Skeletal muscle cell (primary cell): ENCODE measurements at regions not wholly inside any gene's neighbourhood (a gene's known extent, or its start where the extent isn't known, plus 50 kb on each side); places are given as distances from the start of the nearest gene placed in this dataset.

ENCODE experiments used
- DNase-seq: peaks from one replicate; pipeline ENCODE4 v3.0.0-alpha.2; 2010; ENCODE audit warnings: low read depth
- H3K4me3 ChIP-seq: 2 replicates; pipeline ENCODE4 v1.5.1; 2011; ENCODE audit warnings: low read depth, mild to moderate bottlenecking, control low read depth, low read length, moderate library complexity

DNA sequence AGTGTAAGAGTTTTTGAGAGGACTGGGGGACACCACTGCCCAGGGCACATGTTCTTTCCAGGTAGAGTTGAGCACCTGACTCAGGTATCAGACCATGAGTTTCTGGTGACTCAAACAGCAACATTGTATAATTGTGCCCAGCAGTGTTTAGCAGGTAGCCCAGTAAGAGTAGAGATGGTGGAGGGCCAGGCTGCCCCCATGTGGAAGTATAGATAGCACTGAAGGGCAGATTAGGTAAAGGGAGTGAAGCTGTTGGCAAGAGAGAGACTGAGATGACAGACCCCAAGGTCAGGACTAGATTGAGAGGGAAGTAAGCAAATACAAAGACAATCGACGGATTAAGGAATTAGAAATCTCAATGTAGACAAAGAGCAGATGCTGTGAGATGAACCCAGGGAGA, 74.6 kb downstream of the TRIM42 start:
- no peak overlapping the region for H3K4me3 ChIP-seq
- no peak for DNase-seq

DNA sequence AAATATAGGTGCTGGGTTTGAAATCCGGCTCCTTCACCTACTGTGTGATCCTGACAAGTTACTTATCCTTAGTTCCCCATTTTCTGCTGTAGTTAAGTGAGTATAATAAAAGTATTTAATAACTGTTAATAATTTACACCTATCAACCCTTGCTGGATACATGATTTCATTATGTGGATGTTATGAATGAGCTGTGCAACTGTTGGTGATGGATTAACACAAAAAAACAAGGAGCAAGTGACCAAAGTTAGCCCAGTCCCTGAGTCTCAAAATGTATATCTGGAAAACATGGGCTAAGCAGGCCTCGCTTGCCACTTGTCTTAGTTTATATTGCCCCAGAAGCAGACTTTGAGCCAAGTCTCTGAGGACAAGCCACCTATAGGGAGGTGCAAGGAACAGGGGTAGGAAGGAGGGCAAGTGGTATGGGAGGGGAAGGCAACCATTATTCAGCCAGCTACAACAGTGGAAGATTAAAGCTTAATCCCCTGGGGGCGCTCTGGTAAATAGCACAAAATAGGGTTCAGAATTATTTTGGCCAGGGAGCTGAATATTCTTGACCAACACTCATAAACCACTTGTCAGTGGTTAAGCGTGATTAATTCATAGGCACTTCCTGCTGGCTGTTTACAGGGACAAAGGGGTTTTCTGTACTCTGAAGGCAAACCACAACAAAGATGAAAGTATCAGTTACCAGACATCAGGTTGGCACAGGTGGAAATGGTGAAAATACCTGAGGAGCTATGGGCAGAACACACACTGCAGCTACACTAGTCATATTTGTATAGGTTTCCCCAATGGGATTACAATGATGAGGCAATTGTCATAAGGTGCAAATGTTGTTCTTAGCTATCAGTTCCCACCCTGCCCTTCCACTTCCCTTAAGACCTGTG, 76.2 kb downstream of the TRIM42 start:
- DNase-seq: no peak

DNA sequence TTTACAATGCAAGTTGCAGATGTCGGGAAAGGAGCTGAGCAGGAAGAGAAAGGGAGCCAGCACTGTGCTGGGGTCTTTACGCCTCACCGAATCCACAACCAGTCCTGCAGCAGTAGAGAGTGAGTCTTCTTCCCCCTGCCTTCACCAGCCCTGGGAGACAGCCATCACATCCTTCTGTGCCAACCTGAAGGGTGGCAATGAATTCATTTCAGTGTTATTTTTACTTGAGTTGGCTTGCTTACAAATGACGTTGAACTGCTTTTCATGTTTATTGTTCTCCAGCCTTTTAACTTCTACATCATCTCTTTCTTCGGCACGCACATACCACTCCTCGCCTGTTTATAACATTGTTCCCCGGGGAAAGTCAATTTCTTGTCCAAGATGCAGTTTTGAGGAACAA, 77.1 kb downstream of the TRIM42 start:
- no peak overlapping the region for H3K4me3 ChIP-seq

More for the DNA sequence above, 76.2 kb downstream of the TRIM42 start:
- H3K4me3 ChIP-seq: no peak overlapping the region

DNA sequence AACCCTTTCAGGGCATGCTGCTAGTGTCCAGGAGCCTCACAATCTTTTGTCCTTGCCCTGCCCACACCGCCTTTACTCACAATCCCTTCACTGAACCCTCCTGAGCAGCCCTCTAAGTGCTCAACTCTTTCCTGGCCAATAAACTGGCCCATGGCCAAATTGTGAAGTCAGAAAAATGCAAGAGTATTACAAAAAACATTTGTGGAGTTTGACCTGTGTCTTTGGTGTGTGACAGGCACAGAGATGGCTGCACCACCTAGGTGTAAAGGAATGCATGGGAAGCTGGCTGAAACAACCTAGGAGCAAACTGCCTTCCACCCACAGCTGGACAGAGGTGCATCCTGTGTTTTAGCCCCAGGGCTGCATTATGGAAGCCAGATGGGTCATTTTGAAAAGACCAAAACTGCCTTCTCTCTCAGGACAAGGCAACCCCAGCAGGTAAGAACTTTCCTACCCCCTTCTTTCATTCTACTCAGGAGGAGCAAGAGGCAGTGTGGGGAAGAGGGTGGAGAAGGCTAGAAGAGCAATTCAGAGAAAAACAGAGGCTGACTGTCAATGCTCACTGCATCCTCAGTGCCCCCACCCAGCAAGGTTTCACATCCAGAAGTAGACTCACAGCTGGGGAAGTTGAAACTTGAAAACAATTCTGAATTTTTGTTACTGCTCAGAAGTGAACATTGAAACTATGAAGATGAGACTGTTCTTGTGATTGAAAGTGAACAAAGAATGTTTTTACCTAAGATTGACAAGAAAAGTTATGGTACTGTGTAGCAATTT, 78.6 kb downstream of the TRIM42 start:
- H3K4me3 ChIP-seq: no peak overlapping the region

More for the DNA sequence above, 77.1 kb downstream of the TRIM42 start:
- DNase-seq: no peak

DNA sequence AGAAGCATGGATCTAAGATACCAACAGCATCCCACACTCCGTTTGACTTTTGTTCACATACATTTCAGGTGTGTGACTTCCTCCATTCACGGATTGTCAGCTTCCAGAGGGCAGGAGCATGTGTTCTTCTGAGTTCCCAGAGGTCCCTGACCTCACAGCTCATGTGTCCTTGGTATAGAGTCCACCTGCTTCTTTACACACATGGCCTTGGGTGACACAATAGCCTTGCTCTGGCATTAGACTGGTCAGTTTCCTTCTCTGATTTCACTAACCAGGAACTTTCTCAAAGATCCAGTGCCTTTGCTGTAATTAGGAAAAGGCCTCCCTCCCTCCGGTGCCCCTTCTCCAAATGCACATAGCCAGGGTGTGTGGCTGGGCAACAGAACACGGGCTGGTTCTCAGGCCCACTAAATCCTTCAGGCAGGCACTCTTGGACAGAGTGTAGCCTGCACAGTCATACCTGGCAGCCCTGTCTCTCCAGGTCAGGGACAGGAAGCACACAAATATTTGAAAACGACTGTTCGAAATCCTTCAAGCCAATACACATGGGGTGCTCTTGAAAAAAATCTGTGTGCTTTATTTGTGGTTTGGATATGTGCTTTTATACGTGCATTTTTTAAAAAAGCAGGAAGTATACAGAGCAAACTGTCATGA, 81.1 kb downstream of the TRIM42 start:
- H3K4me3 ChIP-seq: no peak overlapping the region
- DNase-seq: no peak

More for the DNA sequence above, 78.6 kb downstream of the TRIM42 start:
- DNase-seq: no peak

DNA sequence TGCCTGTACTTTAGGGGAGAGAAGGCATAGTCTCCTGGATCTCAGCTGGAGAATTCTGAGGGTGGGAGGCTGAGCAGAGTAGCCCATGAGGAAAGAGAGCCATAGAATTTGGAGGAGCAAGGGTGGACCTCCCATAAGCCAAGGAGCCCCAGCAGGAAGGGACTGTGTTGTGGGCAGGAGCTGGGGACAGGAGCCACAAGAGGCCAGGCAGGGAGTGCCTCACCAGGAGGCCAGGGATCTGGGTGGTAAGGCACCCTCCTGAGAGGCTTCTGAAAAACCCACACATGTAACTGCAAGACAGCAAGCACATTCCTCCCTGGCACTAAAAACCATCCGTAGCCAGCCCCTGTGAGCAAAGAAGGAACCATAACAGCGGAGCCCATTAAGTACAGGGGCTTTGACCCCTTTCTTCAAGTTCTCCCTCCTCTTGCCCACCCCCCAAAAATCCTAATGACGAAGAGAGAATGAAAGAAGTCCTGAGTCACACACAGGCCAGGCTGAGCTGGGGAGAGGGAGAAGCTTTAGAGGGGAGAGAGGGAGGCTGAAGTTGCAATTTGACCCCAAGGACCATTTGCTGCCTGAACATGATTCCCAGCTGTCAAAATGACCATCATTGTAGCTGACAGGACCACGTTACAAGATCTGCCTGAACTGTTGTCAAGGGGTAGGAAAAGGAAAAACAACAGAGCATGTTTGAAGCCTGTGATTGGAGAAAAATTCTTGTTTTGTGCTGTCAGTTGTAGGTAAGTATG, 82.6 kb downstream of the TRIM42 start:
- H3K4me3 ChIP-seq: no peak overlapping the region
- no peak for DNase-seq

DNA sequence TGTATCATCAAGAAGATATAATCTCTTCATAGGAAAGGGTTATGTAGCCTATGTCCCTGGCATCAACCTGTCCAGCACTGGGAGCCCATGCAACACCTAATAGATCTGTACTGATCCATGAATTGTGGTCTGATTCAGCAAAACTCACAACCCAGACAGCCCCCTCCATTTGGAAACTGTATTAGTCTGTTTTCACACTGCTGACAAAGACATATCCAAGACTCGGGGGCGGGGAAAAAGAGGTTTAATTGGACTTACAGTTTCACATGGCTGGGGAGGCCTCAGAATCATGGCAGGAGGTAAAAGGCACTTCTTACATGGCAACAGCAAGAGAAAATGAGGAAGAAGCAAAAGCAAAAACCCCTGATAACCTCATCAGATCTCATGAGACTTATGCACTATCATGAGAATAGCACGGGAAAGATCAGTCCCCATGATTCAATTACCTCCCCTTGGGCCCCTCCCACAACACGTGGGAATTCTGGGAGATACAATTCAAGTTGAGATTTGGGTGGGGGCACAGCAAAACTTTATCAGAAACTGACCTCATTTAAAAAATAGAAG, 83.3 kb downstream of the TRIM42 start:
- no peak overlapping the region for H3K4me3 ChIP-seq
- DNase-seq: no peak

DNA sequence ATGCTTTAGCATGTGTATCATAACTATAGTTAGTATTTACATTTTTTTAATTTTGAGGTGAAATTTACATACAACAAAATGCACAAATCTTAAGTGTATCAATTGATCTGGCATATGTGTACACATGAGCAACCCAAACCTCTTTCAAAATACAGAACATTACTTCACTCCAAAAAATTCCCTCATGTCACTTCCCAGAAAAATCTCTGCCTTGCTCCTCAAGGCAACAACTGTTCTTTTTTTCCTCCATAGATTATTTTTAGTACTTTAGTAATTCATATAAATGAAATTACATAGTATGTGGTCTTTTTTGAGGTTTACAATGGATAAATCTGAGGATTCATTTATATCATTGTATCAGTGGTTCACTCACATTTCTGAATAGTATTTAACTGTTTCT, 84.9 kb downstream of the TRIM42 start:
- no peak for DNase-seq

DNA sequence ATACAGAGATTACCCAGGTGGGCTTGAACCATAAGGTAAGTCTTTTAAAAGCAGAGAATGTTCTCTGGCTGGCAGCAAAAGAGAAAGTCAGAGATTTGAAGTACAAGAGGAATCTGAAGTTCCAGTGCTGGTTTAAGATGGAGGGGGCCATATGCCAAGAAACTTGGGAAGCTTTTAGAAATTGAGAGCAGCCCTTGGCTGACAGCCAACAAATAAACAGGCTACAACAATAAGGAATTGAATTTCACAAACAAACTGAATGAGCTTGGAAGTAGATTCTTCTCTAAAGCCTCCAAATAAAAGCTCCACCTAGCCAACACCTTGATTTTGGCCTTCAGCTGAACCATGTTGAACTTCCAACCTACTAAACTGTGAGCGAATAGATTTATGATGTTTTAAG, 85.7 kb downstream of the TRIM42 start:
- H3K4me3 ChIP-seq: no peak overlapping the region
- DNase-seq: no peak

More for the DNA sequence above, 84.9 kb downstream of the TRIM42 start:
- no peak overlapping the region for H3K4me3 ChIP-seq

DNA sequence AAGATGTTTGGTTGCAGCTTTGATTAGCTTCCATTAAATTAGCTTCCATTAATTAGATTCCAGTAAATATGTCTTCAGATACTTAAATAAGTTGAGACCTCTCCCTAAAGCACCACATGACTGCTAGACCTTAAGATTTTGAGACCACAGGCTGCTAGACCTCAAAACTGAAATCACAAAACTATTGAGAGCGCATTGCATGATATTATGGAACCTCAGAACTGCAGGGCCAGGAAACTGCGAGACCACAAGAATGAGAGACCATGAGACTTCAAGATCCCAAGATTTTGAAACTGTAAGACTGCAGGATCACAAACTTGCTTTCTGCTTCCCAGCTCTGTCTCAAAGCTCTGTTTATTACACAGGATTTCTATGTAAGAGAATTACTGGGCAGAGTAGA, 87.4 kb downstream of the TRIM42 start:
- no peak for DNase-seq
- H3K4me3 ChIP-seq: no peak overlapping the region

DNA sequence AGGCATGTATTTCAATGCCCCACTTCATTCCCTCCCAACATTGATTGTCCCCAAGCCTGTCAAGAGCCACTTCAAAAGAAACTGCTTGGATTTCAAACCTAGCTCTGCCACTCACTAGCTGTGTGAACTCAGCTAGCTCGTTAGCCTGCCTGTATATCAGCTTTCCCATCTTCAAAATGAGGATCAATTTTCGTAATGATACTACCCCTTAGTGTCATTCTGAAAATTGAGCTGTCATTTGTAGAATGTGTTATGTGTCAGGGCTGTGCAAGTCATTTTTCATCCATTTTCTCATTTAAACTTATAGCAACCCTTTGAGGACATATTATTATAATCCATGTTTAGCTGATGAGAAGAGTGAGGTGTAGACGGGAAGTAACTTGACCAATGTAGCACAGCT, 88.6 kb downstream of the TRIM42 start:
- no peak for DNase-seq
- no peak overlapping the region for H3K4me3 ChIP-seq

DNA sequence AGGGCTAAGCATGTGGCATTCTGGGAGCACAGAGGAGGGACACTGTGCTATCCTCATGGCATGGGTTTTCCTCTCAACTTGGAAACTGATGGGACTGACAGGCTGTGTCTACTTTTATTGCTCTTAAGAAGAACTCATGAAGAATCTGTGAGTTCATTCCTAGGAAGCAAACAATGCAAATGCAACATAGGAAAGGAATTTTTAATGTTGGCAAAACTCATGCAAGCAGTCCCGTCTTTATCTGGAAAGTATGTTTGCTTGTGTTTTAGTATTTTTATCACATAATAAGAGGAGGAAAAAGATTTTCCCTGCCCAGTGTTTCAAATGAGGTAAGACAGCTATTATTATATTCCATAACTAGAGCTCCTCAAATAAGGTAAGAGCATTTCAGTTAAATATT, 89.7 kb downstream of the TRIM42 start:
- DNase-seq: no peak
- H3K4me3 ChIP-seq: no peak overlapping the region

DNA sequence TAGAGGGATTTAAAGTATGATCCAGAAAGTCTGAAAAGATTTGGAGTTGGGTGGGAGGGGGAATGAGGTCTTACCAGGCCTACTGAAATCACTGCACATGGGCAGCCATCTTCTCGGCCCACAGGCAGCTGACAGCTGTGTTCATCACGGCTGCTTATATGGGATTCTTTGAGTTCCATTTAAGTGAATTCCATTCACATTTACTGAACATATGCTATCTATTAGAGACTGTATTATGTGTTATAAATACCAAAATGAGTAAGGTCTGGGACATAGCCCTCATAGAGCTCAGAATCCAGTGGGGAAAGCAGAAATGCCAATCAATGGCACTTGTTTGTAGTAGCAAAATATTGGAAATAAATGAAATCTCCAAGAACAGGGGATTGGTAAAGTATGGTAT, 91.1 kb downstream of the TRIM42 start:
- no peak overlapping the region for H3K4me3 ChIP-seq
- no peak for DNase-seq

DNA sequence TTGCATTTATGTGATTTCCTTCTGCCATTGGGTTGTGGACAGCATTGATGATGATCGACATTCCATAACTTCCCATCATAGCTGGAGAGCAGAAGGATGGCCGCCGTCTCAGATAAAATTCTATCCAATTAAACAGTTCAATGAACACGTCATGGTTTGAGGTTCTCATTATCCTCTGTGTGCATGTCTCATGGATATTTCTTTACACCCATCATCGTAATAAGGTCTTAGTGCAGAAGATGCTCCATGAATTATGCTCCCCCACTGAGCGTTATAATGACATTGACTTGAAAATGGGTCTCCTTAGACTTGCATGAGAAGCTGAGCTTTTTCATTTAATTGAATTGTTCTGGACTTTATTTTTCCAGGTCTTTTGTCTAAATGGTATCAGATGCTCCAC, 92.1 kb downstream of the TRIM42 start:
- DNase-seq: no peak
- H3K4me3 ChIP-seq: no peak overlapping the region

DNA sequence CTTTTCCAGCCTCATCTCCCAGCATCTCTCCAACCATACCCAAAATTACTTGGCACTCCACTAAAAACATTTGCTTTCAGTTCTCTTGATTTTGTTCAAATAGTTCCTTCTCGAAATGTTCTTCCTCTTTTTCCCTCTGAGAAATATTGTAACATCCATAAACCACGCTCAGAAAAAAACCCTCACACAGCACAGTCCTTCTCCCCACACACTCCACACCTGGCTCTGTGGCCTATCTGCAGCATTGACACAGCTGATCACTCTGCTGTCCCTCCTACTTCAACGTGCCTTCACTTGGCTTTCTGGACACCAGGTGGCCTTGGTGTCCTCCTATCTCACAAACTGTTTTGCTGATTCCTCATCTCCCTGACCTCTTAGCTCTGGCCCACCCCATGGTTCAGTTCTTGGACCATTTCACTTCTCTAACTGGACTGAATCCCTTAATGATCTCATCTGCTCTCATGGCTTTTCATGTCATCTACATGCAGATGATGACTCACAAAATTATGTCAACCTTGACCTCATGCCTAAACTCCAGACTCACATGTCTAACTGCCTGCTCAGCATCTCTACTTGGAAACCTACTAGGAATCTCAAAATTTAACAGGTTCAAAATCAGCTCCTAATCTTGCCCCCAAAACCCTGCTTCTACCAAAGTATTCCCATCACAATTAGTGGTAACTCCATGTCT, 93.3 kb downstream of the TRIM42 start:
- H3K4me3 ChIP-seq: no peak overlapping the region
- no peak for DNase-seq

DNA sequence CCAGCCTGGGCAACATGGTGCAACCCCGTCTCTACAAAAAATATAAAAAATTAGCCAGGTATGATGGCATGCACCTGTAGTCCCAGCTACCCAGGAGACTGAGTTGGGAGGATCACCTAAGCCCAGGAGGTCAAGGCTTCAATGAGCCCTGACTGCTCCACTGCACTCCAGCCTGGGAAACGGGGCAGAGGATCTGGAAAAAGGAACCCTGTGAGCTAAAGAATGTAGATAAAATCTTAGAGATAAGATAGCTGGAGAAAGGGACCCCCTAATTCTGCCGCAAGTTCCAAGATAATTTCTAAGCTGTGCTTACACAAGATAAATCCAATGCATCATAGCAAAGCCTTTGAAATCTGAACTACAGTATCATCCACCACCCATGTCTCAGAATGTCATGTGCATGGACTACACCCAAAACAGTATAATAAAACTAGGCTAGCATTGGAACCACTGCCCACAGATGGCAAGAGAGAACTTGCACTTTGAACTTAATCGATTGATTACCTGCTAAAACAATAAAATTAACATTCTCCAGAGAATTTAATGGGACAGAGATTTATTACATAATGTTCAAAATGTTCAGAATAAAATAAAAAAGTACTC, 99.9 kb downstream of the TRIM42 start:
- no peak for DNase-seq
- H3K4me3 ChIP-seq: no peak overlapping the region

DNA sequence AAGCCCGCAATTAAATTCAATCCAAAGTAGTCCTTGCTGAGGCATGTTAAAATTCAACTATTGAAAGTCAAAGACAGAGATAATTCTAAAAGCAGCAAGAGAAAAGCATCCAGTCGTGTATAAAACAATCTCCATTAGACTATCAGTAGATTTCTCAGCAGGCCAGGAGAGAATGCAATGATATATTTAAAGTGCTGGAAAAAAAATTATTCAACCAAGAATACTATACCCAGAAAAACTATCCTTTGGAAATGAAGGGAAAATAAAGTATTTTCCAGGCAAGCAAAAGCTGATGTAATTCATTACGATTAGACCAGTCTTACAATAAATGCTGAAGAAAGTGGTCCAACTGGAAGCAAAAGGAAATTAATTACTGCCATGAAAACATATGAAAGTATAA, 113.5 kb downstream of the TRIM42 start:
- no peak overlapping the region for H3K4me3 ChIP-seq
- DNase-seq: no peak

DNA sequence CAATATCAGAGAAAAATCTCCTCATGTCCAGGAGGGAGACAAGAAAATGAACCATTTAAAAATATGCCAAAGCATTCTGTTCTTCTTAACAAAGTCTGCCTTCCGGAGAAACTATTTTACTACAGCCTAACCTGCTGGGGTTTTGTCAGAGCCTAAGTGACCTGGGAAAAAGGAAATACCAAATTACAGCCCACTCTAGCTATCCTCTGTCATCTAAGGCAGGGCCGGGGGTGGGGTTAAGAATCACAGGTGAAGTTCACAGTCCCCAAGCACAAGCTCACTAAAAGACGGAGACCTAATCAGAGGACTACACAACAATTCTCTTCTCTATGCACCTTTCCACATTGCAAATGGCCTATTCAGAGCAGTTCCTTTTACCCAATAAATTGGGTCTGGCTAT, 116.6 kb downstream of the TRIM42 start:
- DNase-seq: no peak
- no peak overlapping the region for H3K4me3 ChIP-seq
